A673 (cell line): ENCODE measurements at regions not wholly inside any gene's neighbourhood (a gene's known extent, or its start where the extent isn't known, plus 50 kb on each side); places are given as distances from the start of the nearest gene placed in this dataset.

ENCODE experiments used
- BruUV-seq: library from RNA; stranded (reverse); fragments of 400-500 nt; replicated peaks from 2 replicates; lab custom pipeline; 2021; lab: Mats Ljungman, UMichigan
- CTCF ChIA-PET: fragments of 300-600 bp; sonication (Branson Sonifier 250); formaldehyde crosslinking; loops from one replicate; lab custom pipeline; 2022; ENCODE audit warnings: antibody characterized with exemption; lab: Charles Lee
- POLR2A ChIA-PET: fragments of 300-600 bp; sonication (Branson Sonifier 250); formaldehyde crosslinking; loops from one replicate; lab custom pipeline; 2022; ENCODE audit warnings: antibody characterized with exemption; ENCODE audit not compliant: low non-redundant PET; lab: Charles Lee
- DNase-seq: peaks from one replicate; pipeline ENCODE4 v3.0.0-alpha.2; 2015; ENCODE audit warnings: low spot score
- H3K27ac ChIP-seq: fragments of 200-600 bp; sonication (generic); 2 replicates; pipeline ENCODE4 v1.5.1; 2016; ENCODE audit warnings: mixed run types, low read depth, mild to moderate bottlenecking, mixed read lengths, antibody characterized with exemption, low read length; ENCODE audit not compliant: poor library complexity, severe bottlenecking
- H3K27me3 ChIP-seq: fragments of 200-600 bp; sonication (generic); replicated peaks from 2 replicates; pipeline ENCODE4 v1.6.1; 2017; ENCODE audit warnings: mixed run types, low read depth, mild to moderate bottlenecking, mixed read lengths, antibody characterized with exemption, low read length; ENCODE audit not compliant: insufficient read depth, poor library complexity
- H3K36me3 ChIP-seq: fragments of 200-600 bp; sonication (generic); 2 replicates; pipeline ENCODE4 v1.6.1; 2016; ENCODE audit warnings: mixed run types, mild to moderate bottlenecking, mixed read lengths, antibody characterized with exemption, low read length; ENCODE audit not compliant: insufficient read depth, poor library complexity, severe bottlenecking
- H3K4me1 ChIP-seq: fragments of 200-600 bp; sonication (generic); 2 replicates; pipeline ENCODE4 v1.6.1; 2017; ENCODE audit warnings: mixed run types, mild to moderate bottlenecking, mixed read lengths, antibody characterized with exemption, low read length; ENCODE audit not compliant: insufficient read depth, poor library complexity, severe bottlenecking
- H3K4me3 ChIP-seq: fragments of 200-600 bp; sonication (generic); 2 replicates; pipeline ENCODE4 v1.5.1; 2016; ENCODE audit warnings: low read depth, mixed run types, mild to moderate bottlenecking, mixed read lengths, low read length; ENCODE audit not compliant: poor library complexity, severe bottlenecking
- H3K9me3 ChIP-seq: fragments of 200-600 bp; sonication (generic); 2 replicates; pipeline ENCODE4 v1.6.1; 2016; ENCODE audit warnings: mixed run types, low read depth, mild to moderate bottlenecking, mixed read lengths, antibody characterized with exemption, low read length; ENCODE audit not compliant: poor library complexity, severe bottlenecking
- CTCF ChIP-seq: fragments of 300-800, 200-600 bp; sonication (generic); conservative IDR thresholded peaks from 2 replicates; pipeline ENCODE4 v1.5.1; 2017; ENCODE audit warnings: low read depth, mild to moderate bottlenecking, antibody characterized with exemption, low read length, moderate library complexity, mixed read lengths
- EZH2 ChIP-seq: fragments of 200-600 bp; sonication (generic); IDR thresholded peaks from 2 replicates; pipeline ENCODE4 v1.6.1; 2017; ENCODE audit warnings: borderline replicate concordance, low read depth, mild to moderate bottlenecking, mixed read lengths, antibody characterized with exemption, low read length; ENCODE audit not compliant: poor library complexity, severe bottlenecking
- intact Hi-C: fragments of 100-400 bp; cut with micrococcal nuclease; formaldehyde crosslinking; loops from one replicate; pipeline ENCODE4 v1.10.0; 2022; ENCODE audit not compliant: unreplicated experiment

- ChIA-PET POLR2A (no interaction called here), CTCF (no interaction called here)
- TF ChIP-seq CTCF (no peak), EZH2 (no peak)
- BruUV-seq, result no TSS peak
- Histone ChIP-seq H3K36me3 (no peaks in the 10 kb centered on the region), H3K4me1 (peaks cover 39% of the 10 kb centered on the region), H3K4me3 (peak overlapping the region; percentile 32), H3K27ac (peak overlapping the region; percentile 95), H3K9me3 (no peaks in the 10 kb centered on the region), H3K27me3 (no peaks in the 10 kb centered on the region)
- intact Hi-C loops, result no loop called here
- DNase-seq, result peak; percentile 98
Measured at GRCh38 chr4:149987330-149988086, 90.7 kb upstream of the DCLK2 start.

- Histone ChIP-seq H3K4me1 (peaks cover 39% of the 10 kb centered on the region), H3K27ac (peak overlapping the region; percentile 95), H3K9me3 (no peaks in the 10 kb centered on the region), H3K36me3 (no peaks in the 10 kb centered on the region), H3K27me3 (no peaks in the 10 kb centered on the region), H3K4me3 (peak overlapping the region; percentile 32)
- POLR2A ChIA-PET, result interaction anchor here (0.6 kb wide), 1 partner anchor 211 kb away, joined by 3 read pairs; no protein-coding TSS in a partner anchor
- intact Hi-C loops, result no loop called here
- BruUV-seq, result no TSS peak
- peak; percentile 89 for DNase-seq
- TF ChIP-seq CTCF, result no peak
- TF ChIP-seq EZH2, result no peak
- CTCF ChIA-PET, result no interaction called here
Measured at GRCh38 chr4:149988087-149988410, 90.2 kb upstream of the DCLK2 start.

GRCh38 chr4:149993030-149993429 lies 85.2 kb upstream of the DCLK2 start:
- Histone ChIP-seq H3K27ac (no peak overlapping the region), H3K4me1 (peaks cover 18% of the 10 kb centered on the region), H3K4me3 (no peak overlapping the region), H3K36me3 (no peaks in the 10 kb centered on the region), H3K27me3 (no peaks in the 10 kb centered on the region), H3K9me3 (no peaks in the 10 kb centered on the region)
- CTCF ChIA-PET, result no interaction called here
- POLR2A ChIA-PET, result interaction anchor here (0.6 kb wide), 1 partner anchor 107 kb away, joined by 3 read pairs; no protein-coding TSS in a partner anchor
- TF ChIP-seq EZH2, result no peak
- intact Hi-C loops, result no loop called here
- no TSS peak for BruUV-seq
- no peak for DNase-seq
